ENCODE measurements at regions not wholly inside any gene's neighbourhood (a gene's known extent, or its start where the extent isn't known, plus 50 kb on each side); places are given as distances from the start of the nearest gene placed in this dataset.

- H3K36me3 Mint-ChIP-seq (ENCODE audit: low read depth) = no peaks in the 10 kb centered on the region
- no peak for ATAC-seq (ENCODE audit: poor library complexity)
- no peak overlapping the region for H3K27ac Mint-ChIP-seq
- no peak overlapping the region for H3K4me3 Mint-ChIP-seq
- no peak for DNase-seq
- Histone ChIP-seq H3K27me3 (ENCODE audit: control insufficient read depth in 1 of 2, insufficient read depth in 2 of 2, low read length in 2 of 2) (no peaks in the 10 kb centered on the region), H3K4me1 (ENCODE audit: insufficient read depth, low read length) (no peaks in the 10 kb centered on the region), H3K36me3 (ENCODE audit: insufficient read depth, low read length) (no peaks in the 10 kb centered on the region), H3K9me3 (ENCODE audit: control insufficient read depth in 1 of 2, insufficient read depth in 1 of 2, low read length in 2 of 2) (no peaks in the 10 kb centered on the region), H3K27ac (ENCODE audit: low read depth in 1 of 2, low read length in 2 of 2) (no peak overlapping the region), H3K4me3 (ENCODE audit: low read length) (no peak overlapping the region)
- POLR2A ChIA-PET = no interaction called here
- no peaks in the 10 kb centered on the region for H3K27me3 Mint-ChIP-seq
- intact Hi-C loops (cut with DNase I, micrococcal nuclease) = loop anchor here in 1 of 2 experiments (2.0 kb wide), 1 partner anchor 14 kb away; no protein-coding TSS in a partner anchor
- no peaks in the 10 kb centered on the region for H3K4me1 Mint-ChIP-seq (ENCODE audit: low read depth)
- H3K9me3 Mint-ChIP-seq = no peaks in the 10 kb centered on the region
- CTCF ChIA-PET = no interaction called here
- TF ChIP-seq CTCF (IDR thresholded peaks at IDR 0.05) = no peak
Measured at GRCh38 chr5:155532621-155533311, 519.2 kb downstream of the KIF4B start.

- H3K9me3 ChIP-seq (ENCODE audit: control insufficient read depth in 1 of 2, insufficient read depth in 1 of 2, low read length in 2 of 2) = peaks cover 0 to 3% of the 10 kb centered on the region in 2 experiments
- H3K27me3 ChIP-seq (ENCODE audit: control insufficient read depth in 1 of 2, insufficient read depth in 2 of 2, low read length in 2 of 2) = no peaks in the 10 kb centered on the region
- intact Hi-C loops (cut with DNase I, micrococcal nuclease) = no loop called here
- DNase-seq = no peak
- TF ChIP-seq CTCF (IDR thresholded peaks at IDR 0.05) = no peak
- no peak overlapping the region for H3K27ac ChIP-seq (ENCODE audit: low read depth in 1 of 2, low read length in 2 of 2)
- Mint-ChIP-seq H3K27ac (no peak overlapping the region), H3K4me1 (ENCODE audit: low read depth) (no peaks in the 10 kb centered on the region), H3K27me3 (no peaks in the 10 kb centered on the region), H3K4me3 (no peak overlapping the region), H3K36me3 (ENCODE audit: low read depth) (no peaks in the 10 kb centered on the region), H3K9me3 (peaks cover 3% of the 10 kb centered on the region)
- no peaks in the 10 kb centered on the region for H3K36me3 ChIP-seq (ENCODE audit: insufficient read depth, low read length)
- POLR2A ChIA-PET = no interaction called here
- no peaks in the 10 kb centered on the region for H3K4me1 ChIP-seq (ENCODE audit: insufficient read depth, low read length)
- H3K4me3 ChIP-seq (ENCODE audit: low read length) = no peak overlapping the region
- ATAC-seq (ENCODE audit: poor library complexity) = no peak
- CTCF ChIA-PET = no interaction called here
Measured at GRCh38 chr5:155540000-155540595, 526.5 kb downstream of the KIF4B start.

GRCh38 chr5:155546075-155546474, 532.5 kb downstream of the KIF4B start:
- no peak for ATAC-seq (ENCODE audit: poor library complexity)
- Histone ChIP-seq H3K27ac (ENCODE audit: low read depth in 1 of 2, low read length in 2 of 2) (no peak overlapping the region), H3K9me3 (ENCODE audit: control insufficient read depth in 1 of 2, insufficient read depth in 1 of 2, low read length in 2 of 2) (peaks cover 0 to 3% of the 10 kb centered on the region in 2 experiments), H3K36me3 (ENCODE audit: insufficient read depth, low read length) (no peaks in the 10 kb centered on the region), H3K4me3 (ENCODE audit: low read length) (no peak overlapping the region), H3K27me3 (ENCODE audit: control insufficient read depth in 1 of 2, insufficient read depth in 2 of 2, low read length in 2 of 2) (no peaks in the 10 kb centered on the region), H3K4me1 (ENCODE audit: insufficient read depth, low read length) (no peaks in the 10 kb centered on the region)
- Mint-ChIP-seq H3K36me3 (ENCODE audit: low read depth) (no peaks in the 10 kb centered on the region), H3K27ac (no peak overlapping the region), H3K9me3 (peaks cover 3% of the 10 kb centered on the region), H3K4me3 (no peak overlapping the region), H3K4me1 (ENCODE audit: low read depth) (no peaks in the 10 kb centered on the region), H3K27me3 (no peaks in the 10 kb centered on the region)
- CTCF ChIA-PET = no interaction called here
- intact Hi-C loops (cut with DNase I, micrococcal nuclease) = loop anchor here in 1 of 2 experiments (2.0 kb wide), 1 partner anchor 13 kb away; no protein-coding TSS in a partner anchor
- TF ChIP-seq CTCF (IDR thresholded peaks at IDR 0.05) = no peak
- POLR2A ChIA-PET = no interaction called here
- no peak for DNase-seq
